Activated naive CD8-positive, alpha-beta T cell treated with anti-CD3 and anti-CD28 coated beads, Interleukin-2, amount 10 ng/mL, durations not matched to agents 7 days and 5 days (primary cell): ENCODE measurements at regions not wholly inside any gene's neighbourhood (a gene's known extent, or its start where the extent isn't known, plus 50 kb on each side); places are given as distances from the start of the nearest gene placed in this dataset.
"Not testable (repeated sequence)": the region's sequence is repeated elsewhere in the genome, so short reads cannot be mapped to it uniquely, and the experiment has no call there.

Experiments used
- ATAC-seq: fragments of 150-1000 bp; cut with Tn5 transposase; one replicate; pipeline ENCODE4 v1.10.0; 2021; ENCODE audit warnings: low read depth, moderate library complexity
- POLR2A ChIA-PET: fragments of 350-600 bp; sonication (Branson Sonifier 250); formaldehyde crosslinking; loops from one replicate; lab custom pipeline; 2021; ENCODE audit warnings: antibody characterized with exemption; lab: Charles Lee
- DNase-seq: peaks from one replicate; pipeline ENCODE4 v3.0.0; 2021
- H3K27ac Mint-ChIP-seq: one replicate; pipeline ENCODE4 v1.8.0; 2022; ENCODE audit warnings: mild to moderate bottlenecking, mixed read lengths
- H3K27me3 Mint-ChIP-seq: one replicate; pipeline ENCODE4 v1.8.0; 2022; ENCODE audit warnings: mild to moderate bottlenecking, moderate library complexity, mixed read lengths
- H3K36me3 Mint-ChIP-seq: one replicate; pipeline ENCODE4 v1.8.0; 2021; ENCODE audit warnings: mild to moderate bottlenecking, mixed read lengths
- H3K4me1 Mint-ChIP-seq: one replicate; pipeline ENCODE4 v1.8.0; 2021; ENCODE audit warnings: mixed read lengths
- H3K4me3 Mint-ChIP-seq: one replicate; pipeline ENCODE4 v1.8.0; 2022; ENCODE audit warnings: mild to moderate bottlenecking, moderate library complexity, mixed read lengths
- H3K9me3 Mint-ChIP-seq: one replicate; pipeline ENCODE4 v1.8.0; 2021; ENCODE audit warnings: mixed read lengths

GRCh38 chr1:219560856-219561255 is 52.0 kb downstream of the ZC3H11B start:
- Mint-ChIP-seq H3K4me3 (no peak overlapping the region), H3K36me3 (no peaks in the 10 kb centered on the region), H3K4me1 (no peaks in the 10 kb centered on the region), H3K9me3 (no peaks in the 10 kb centered on the region), H3K27me3 (no peaks in the 10 kb centered on the region), H3K27ac (no peak overlapping the region)
- DNase-seq (no peak), ATAC-seq (no peak)
- POLR2A ChIA-PET: no interaction called here

- DNase-seq (no peak), ATAC-seq (no peak)
- no peaks in the 10 kb centered on the region for H3K9me3 Mint-ChIP-seq
- no peaks in the 10 kb centered on the region for H3K36me3 Mint-ChIP-seq
- H3K4me1 Mint-ChIP-seq: no peaks in the 10 kb centered on the region
- no peak overlapping the region for H3K4me3 Mint-ChIP-seq
- H3K27me3 Mint-ChIP-seq: no peaks in the 10 kb centered on the region
- H3K27ac Mint-ChIP-seq: no peak overlapping the region
- POLR2A ChIA-PET: no interaction called here
Observed at GRCh38 chr1:219559899-219560298, 53.0 kb downstream of the ZC3H11B start.

- Mint-ChIP-seq H3K4me1 (no peaks in the 10 kb centered on the region), H3K4me3 (no peak overlapping the region), H3K36me3 (no peaks in the 10 kb centered on the region), H3K27ac (no peak overlapping the region), H3K27me3 (no peaks in the 10 kb centered on the region), H3K9me3 (no peaks in the 10 kb centered on the region)
- ATAC-seq (no peak), DNase-seq (no peak)
- POLR2A ChIA-PET: no interaction called here
Observed at GRCh38 chr1:219555806-219556205, 57.1 kb downstream of the ZC3H11B start.

- no peaks in the 10 kb centered on the region for H3K9me3 Mint-ChIP-seq
- ATAC-seq (no peak), DNase-seq (no peak)
- POLR2A ChIA-PET: no interaction called here
- no peaks in the 10 kb centered on the region for H3K4me1 Mint-ChIP-seq
- H3K36me3 Mint-ChIP-seq: no peaks in the 10 kb centered on the region
- H3K27me3 Mint-ChIP-seq: no peaks in the 10 kb centered on the region
- H3K4me3 Mint-ChIP-seq: no peak overlapping the region
- H3K27ac Mint-ChIP-seq: no peak overlapping the region
Observed at GRCh38 chr1:219555031-219555692, 57.7 kb downstream of the ZC3H11B start.

- Mint-ChIP-seq H3K27me3 (no peaks in the 10 kb centered on the region), H3K4me1 (no peaks in the 10 kb centered on the region), H3K36me3 (no peaks in the 10 kb centered on the region), H3K27ac (no peak overlapping the region), H3K9me3 (no peaks in the 10 kb centered on the region), H3K4me3 (no peak overlapping the region)
- ATAC-seq (no peak), DNase-seq (no peak)
- POLR2A ChIA-PET: no interaction called here
Observed at GRCh38 chr1:219553934-219554502, 58.9 kb downstream of the ZC3H11B start.

- Mint-ChIP-seq H3K27me3 (no peaks in the 10 kb centered on the region), H3K9me3 (no peaks in the 10 kb centered on the region), H3K27ac (no peak overlapping the region), H3K36me3 (no peaks in the 10 kb centered on the region), H3K4me3 (no peak overlapping the region), H3K4me1 (no peaks in the 10 kb centered on the region)
- no peak for DNase-seq
- POLR2A ChIA-PET: no interaction called here
- ATAC-seq: no peak
Observed at GRCh38 chr1:219550201-219550600, 62.7 kb downstream of the ZC3H11B start.

GRCh38 chr1:219549215-219549614 is 63.7 kb downstream of the ZC3H11B start:
- no peaks in the 10 kb centered on the region for H3K4me1 Mint-ChIP-seq
- no peak overlapping the region for H3K4me3 Mint-ChIP-seq
- no peaks in the 10 kb centered on the region for H3K27me3 Mint-ChIP-seq
- no peaks in the 10 kb centered on the region for H3K36me3 Mint-ChIP-seq
- POLR2A ChIA-PET: no interaction called here
- no peaks in the 10 kb centered on the region for H3K9me3 Mint-ChIP-seq
- no peak overlapping the region for H3K27ac Mint-ChIP-seq
- ATAC-seq (no peak), DNase-seq (no peak)

- Mint-ChIP-seq H3K36me3 (no peaks in the 10 kb centered on the region), H3K27ac (no peak overlapping the region)
Observed at GRCh38 chr1:219548386-219548785, 64.5 kb downstream of the ZC3H11B start.

GRCh38 chr1:219545756-219546155 is 67.1 kb downstream of the ZC3H11B start:
- H3K27ac Mint-ChIP-seq, DNase-seq, H3K4me3 Mint-ChIP-seq, H3K4me1 Mint-ChIP-seq, H3K36me3 Mint-ChIP-seq, H3K9me3 Mint-ChIP-seq, ATAC-seq, H3K27me3 Mint-ChIP-seq, POLR2A ChIA-PET: not testable (repeated sequence)

More at GRCh38 chr1:219548386-219548785, 64.5 kb downstream of the ZC3H11B start:
- POLR2A ChIA-PET: no interaction called here
- DNase-seq: no peak
- H3K27me3 Mint-ChIP-seq: no peaks in the 10 kb centered on the region
- no peaks in the 10 kb centered on the region for H3K9me3 Mint-ChIP-seq
- ATAC-seq: no peak
- H3K4me1 Mint-ChIP-seq: no peaks in the 10 kb centered on the region
- H3K4me3 Mint-ChIP-seq: no peak overlapping the region

- H3K4me1 Mint-ChIP-seq: no peaks in the 10 kb centered on the region
- no peaks in the 10 kb centered on the region for H3K36me3 Mint-ChIP-seq
- H3K27me3 Mint-ChIP-seq: no peaks in the 10 kb centered on the region
- no peak for ATAC-seq
- H3K27ac Mint-ChIP-seq: no peak overlapping the region
- no peak for DNase-seq
- no peaks in the 10 kb centered on the region for H3K9me3 Mint-ChIP-seq
- no peak overlapping the region for H3K4me3 Mint-ChIP-seq
- POLR2A ChIA-PET: no interaction called here
Observed at GRCh38 chr1:219544163-219544846, 68.6 kb downstream of the ZC3H11B start.

- ATAC-seq: no peak
- Mint-ChIP-seq H3K27ac (no peak overlapping the region), H3K27me3 (no peaks in the 10 kb centered on the region), H3K9me3 (no peaks in the 10 kb centered on the region), H3K4me1 (no peaks in the 10 kb centered on the region), H3K4me3 (no peak overlapping the region), H3K36me3 (no peaks in the 10 kb centered on the region)
- POLR2A ChIA-PET: no interaction called here
- DNase-seq: no peak
Observed at GRCh38 chr1:219542828-219543518, 69.9 kb downstream of the ZC3H11B start.

GRCh38 chr1:219541946-219542345 is 71.0 kb downstream of the ZC3H11B start:
- no peaks in the 10 kb centered on the region for H3K9me3 Mint-ChIP-seq
- no peaks in the 10 kb centered on the region for H3K36me3 Mint-ChIP-seq
- no peak overlapping the region for H3K4me3 Mint-ChIP-seq
- POLR2A ChIA-PET: no interaction called here
- no peaks in the 10 kb centered on the region for H3K4me1 Mint-ChIP-seq
- H3K27ac Mint-ChIP-seq: no peak overlapping the region
- ATAC-seq (no peak), DNase-seq (no peak)
- H3K27me3 Mint-ChIP-seq: no peaks in the 10 kb centered on the region

- H3K4me3 Mint-ChIP-seq: no peak overlapping the region
- H3K27ac Mint-ChIP-seq: no peak overlapping the region
- no peak for ATAC-seq
- no peaks in the 10 kb centered on the region for H3K9me3 Mint-ChIP-seq
- no peak for DNase-seq
- POLR2A ChIA-PET: no interaction called here
- no peaks in the 10 kb centered on the region for H3K27me3 Mint-ChIP-seq
- no peaks in the 10 kb centered on the region for H3K36me3 Mint-ChIP-seq
- no peaks in the 10 kb centered on the region for H3K4me1 Mint-ChIP-seq
Observed at GRCh38 chr1:219539645-219540254, 73.2 kb downstream of the ZC3H11B start.
